GM18499 (cell line): ENCODE measurements at regions not wholly inside any gene's neighbourhood (a gene's known extent, or its start where the extent isn't known, plus 50 kb on each side); places are given as distances from the start of the nearest gene placed in this dataset.

Experiments
- ATAC-seq: cut with Tn5 transposase; IDR thresholded peaks from one replicate; pipeline ENCODE4 v1.9.1; 2021; ENCODE audit warnings: moderate number of reproducible peaks; ENCODE audit not compliant: insufficient read depth, unreplicated experiment

- no peak for ATAC-seq
Measured at GRCh38 chr10:6783471-6783870, 203.4 kb upstream of the PRKCQ start.

GRCh38 chr10:6782378-6782777 lies 202.3 kb upstream of the PRKCQ start:
- no peak for ATAC-seq

- no peak for ATAC-seq
Measured at GRCh38 chr10:6781133-6781770, 201.2 kb upstream of the PRKCQ start.

GRCh38 chr10:6780008-6780677 lies 200.1 kb upstream of the PRKCQ start:
- no peak for ATAC-seq

- ATAC-seq = no peak
Measured at GRCh38 chr10:6778992-6779701, 199.1 kb upstream of the PRKCQ start.

GRCh38 chr10:6776170-6776569 lies 196.1 kb upstream of the PRKCQ start:
- no peak for ATAC-seq

GRCh38 chr10:6774406-6774805 lies 194.3 kb upstream of the PRKCQ start:
- ATAC-seq = no peak

GRCh38 chr10:6771331-6771730 lies 191.3 kb upstream of the PRKCQ start:
- ATAC-seq = no peak

- ATAC-seq = no peak
Measured at GRCh38 chr10:6770846-6771245, 190.8 kb upstream of the PRKCQ start.

GRCh38 chr10:6769704-6770417 lies 189.8 kb upstream of the PRKCQ start:
- no peak for ATAC-seq

GRCh38 chr10:6766131-6766801 lies 186.2 kb upstream of the PRKCQ start:
- ATAC-seq = no peak

- ATAC-seq = no peak
Measured at GRCh38 chr10:6763423-6763822, 183.3 kb upstream of the PRKCQ start.

GRCh38 chr10:6763001-6763400 lies 182.9 kb upstream of the PRKCQ start:
- no peak for ATAC-seq

- ATAC-seq = no peak
Measured at GRCh38 chr10:6759961-6760360, 179.9 kb upstream of the PRKCQ start.

- ATAC-seq = no peak
Measured at GRCh38 chr10:6757158-6757557, 177.1 kb upstream of the PRKCQ start.

- no peak for ATAC-seq
Measured at GRCh38 chr10:6756716-6757115, 176.6 kb upstream of the PRKCQ start.

- ATAC-seq = peak; percentile 76
Measured at GRCh38 chr10:6755781-6756460, 175.8 kb upstream of the PRKCQ start.

- no peak for ATAC-seq
Measured at GRCh38 chr10:6753644-6754043, 173.6 kb upstream of the PRKCQ start.

GRCh38 chr10:6751363-6751762 lies 171.3 kb upstream of the PRKCQ start:
- no peak for ATAC-seq
